HL-60 (cell line): ENCODE measurements at regions not wholly inside any gene's neighbourhood (a gene's known extent, or its start where the extent isn't known, plus 50 kb on each side); places are given as distances from the start of the nearest gene placed in this dataset.

Source experiments
- POLR2AphosphoS5 ChIP-seq: IDR thresholded peaks from 2 replicates; pipeline ENCODE4 v1.6.1; 2012; ENCODE audit warnings: low read depth
- TF ChIP-seq, protein P1 (sequence below): IDR thresholded peaks from one replicate; pipeline ENCODE4 v1.5.1; 2011; ENCODE audit warnings: low read length, control low read depth, inconsistent platforms; ENCODE audit not compliant: insufficient read depth

DNA sequence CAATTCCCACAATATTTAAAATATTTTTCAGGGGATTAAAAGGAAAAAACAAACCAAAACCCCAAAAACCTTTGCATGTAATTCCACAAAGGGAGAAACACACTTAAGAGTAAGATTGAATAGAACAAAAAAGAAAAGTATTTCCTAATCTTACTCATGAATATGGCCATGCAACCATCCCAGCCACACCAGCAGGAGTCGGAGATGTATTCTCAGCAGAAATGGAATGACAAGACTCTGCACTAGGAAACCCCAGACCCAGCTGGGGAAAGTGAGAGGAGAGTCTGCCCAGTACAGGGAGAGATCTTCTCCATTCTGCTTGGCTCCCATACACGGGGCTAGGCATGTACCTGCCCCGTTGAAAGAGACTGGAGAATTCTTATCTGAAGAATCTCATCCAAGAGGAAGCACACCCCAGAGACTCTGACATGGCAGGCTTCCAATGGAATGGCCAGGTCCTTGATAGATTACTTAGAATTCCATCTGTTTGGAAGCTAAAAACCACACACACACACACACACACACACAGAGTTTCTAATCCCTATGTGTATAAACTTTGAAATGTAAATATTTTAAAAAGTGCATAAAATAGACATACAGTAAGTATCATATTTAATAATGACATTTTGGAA, 118.8 kb downstream of the GADD45G start:
- no peak for TF ChIP-seq POLR2AphosphoS5
- TF ChIP-seq, protein P1, sequence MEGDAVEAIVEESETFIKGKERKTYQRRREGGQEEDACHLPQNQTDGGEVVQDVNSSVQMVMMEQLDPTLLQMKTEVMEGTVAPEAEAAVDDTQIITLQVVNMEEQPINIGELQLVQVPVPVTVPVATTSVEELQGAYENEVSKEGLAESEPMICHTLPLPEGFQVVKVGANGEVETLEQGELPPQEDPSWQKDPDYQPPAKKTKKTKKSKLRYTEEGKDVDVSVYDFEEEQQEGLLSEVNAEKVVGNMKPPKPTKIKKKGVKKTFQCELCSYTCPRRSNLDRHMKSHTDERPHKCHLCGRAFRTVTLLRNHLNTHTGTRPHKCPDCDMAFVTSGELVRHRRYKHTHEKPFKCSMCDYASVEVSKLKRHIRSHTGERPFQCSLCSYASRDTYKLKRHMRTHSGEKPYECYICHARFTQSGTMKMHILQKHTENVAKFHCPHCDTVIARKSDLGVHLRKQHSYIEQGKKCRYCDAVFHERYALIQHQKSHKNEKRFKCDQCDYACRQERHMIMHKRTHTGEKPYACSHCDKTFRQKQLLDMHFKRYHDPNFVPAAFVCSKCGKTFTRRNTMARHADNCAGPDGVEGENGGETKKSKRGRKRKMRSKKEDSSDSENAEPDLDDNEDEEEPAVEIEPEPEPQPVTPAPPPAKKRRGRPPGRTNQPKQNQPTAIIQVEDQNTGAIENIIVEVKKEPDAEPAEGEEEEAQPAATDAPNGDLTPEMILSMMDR: no peak
